GM18508 (cell line): ENCODE measurements at regions not wholly inside any gene's neighbourhood (a gene's known extent, or its start where the extent isn't known, plus 50 kb on each side); places are given as distances from the start of the nearest gene placed in this dataset.

Experiments used
- ATAC-seq: cut with Tn5 transposase; IDR thresholded peaks from one replicate; pipeline ENCODE4 v1.9.1; 2021; ENCODE audit warnings: moderate number of reproducible peaks; ENCODE audit not compliant: insufficient read depth, unreplicated experiment

DNA sequence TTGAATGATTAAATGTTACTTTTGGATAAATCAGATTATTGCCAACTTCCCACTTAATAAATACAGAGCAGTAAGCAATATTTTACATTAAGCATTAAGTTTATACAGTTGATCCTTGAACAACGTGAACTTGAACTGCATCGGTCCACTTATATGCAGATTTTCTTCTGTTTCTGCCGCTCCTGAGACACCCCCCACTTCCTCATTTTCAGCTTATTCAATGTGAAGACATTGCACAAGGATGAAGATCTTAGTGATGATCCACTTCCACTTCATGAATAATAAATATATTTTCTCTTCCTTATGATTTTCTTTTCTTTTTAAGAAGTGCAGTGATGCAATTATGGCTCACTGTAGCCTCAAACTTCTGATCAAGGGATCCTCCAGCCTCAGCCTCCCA, 167.2 kb downstream of the LINC00237 start:
- ATAC-seq = no peak

DNA sequence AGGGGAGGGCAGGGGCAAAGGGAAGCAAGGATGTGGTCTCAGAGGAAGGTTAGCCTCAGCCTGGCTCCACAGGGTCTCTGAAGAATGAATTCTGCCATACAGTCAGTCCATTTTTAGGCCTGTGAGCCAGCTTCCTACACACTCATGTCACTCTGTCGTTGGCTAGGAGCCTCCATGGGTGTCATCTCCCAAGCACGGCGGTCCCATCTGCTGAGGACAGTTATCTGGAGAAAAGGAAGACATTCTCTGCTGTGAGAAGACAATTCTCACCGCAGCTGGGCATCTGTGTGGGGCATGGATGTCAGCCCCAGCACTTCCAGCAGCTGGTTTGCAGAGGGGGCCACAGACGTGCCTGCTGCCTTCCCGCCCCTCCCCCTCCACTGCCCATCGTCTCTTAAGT, 167.6 kb downstream of the LINC00237 start:
- no peak for ATAC-seq

DNA sequence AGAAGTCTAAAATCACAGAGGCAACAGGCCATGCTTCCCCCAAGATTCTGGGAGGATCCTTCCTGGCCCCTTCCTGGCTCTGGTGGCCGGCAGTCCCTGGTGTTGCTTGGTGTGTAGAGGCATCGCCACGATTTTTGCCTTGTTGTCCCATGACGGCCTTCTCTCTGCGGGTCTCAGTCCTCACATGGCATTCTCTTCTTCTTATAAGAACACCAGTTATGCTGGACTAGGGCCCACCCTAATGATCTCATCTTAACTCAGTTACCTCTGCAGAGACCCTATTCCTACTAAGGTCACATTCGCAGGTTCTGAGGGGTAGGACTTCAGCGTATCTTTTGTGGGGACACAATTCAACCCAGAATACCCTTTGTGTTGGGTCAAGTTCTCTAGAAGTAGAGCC, 168.0 kb downstream of the LINC00237 start:
- no peak for ATAC-seq

DNA sequence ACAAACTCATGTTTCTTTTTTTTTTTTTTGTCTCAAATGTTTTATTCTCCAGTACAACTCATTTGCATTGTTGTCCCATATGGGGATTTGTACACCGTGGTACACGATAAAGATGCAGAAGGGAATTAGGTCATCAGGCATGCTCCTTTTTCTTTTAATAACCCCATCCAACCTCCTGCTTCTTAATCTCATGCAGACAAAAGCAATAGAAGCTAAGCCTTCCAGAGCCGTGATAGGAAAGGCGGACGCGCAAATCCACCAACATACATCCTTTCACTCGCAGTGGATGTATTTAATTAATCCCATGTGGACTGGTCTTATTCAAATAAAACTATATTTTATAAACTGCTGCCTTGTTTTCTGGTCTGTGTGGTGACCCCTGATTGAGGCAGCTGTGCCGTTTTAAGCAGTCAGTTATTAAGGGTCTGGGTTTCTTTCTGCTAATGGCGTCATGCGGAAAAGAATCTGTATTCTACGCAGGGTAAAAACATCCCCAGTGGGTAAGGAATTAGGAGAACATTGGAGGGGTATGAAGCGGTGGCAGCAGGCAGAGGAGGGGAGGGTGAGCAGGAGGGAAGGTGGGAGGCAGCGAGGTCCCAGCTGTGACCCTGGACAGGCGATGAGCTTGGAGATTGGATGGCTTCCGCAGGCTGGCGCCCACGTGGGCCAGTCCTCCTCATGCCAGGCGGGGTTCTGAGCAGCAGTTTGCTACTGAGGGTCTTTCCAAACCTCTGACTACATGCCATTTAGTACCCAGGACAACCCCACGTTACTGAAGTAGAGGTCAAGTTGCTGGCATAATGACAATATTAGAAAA, 172.8 kb downstream of the LINC00237 start:
- no peak for ATAC-seq

DNA sequence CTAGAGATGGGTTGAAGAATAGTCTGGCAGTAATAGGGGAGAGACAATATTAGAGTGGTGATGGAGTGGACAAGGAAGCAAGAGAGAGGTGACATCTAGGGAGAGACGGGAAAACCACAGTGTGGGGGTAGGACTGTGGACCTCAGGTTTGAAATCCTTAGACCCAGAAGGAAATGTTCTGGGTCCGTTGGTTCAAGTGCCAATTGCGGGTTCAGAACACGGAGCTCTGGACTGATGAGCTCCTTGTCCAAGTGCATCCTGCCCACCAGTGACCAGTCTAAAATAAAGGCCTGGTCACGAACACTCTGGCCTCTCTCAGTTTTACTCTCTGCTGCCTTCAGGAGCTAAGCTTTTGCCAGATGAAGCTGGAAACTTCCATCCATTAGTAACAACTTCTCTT, 174.0 kb downstream of the LINC00237 start:
- no peak for ATAC-seq

DNA sequence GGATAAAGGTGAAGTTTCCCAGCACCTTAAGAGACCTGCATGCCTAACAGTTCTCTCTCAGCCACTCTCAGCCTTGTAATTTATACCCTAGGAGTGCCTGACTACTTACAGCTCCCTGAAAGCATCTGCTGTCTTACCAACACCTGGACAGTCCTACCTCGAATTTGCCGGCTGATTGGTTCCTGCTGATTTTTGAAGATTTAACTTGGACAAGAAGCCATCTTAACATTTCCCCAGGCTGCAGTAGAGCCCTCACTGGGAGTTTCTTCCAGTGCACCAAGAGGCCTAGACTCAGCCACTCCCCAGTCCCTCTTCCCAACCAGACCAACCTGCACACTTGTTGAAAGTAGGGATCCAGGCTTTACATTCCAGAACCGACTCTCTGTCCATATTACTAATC, 174.5 kb downstream of the LINC00237 start:
- ATAC-seq = no peak

DNA sequence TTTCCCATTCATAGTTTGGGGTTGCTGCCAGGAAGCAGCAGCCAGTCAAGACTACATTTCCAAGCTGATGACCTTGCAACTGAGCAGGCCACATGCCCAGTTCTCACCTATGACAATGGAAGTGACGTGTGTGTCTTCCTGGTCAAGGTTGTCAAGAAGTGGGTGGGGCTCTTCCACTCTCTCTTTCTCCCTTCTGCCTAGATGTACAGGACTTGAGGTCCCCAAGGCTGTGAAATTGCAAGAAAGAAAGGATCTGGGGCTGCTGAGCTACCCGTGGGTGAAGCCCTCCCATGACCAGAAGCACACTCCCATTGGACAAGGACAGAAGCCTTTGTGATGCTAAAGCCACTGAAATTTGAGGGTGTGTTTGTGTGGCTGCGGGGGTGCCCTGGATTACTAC, 175.1 kb downstream of the LINC00237 start:
- no peak for ATAC-seq

DNA sequence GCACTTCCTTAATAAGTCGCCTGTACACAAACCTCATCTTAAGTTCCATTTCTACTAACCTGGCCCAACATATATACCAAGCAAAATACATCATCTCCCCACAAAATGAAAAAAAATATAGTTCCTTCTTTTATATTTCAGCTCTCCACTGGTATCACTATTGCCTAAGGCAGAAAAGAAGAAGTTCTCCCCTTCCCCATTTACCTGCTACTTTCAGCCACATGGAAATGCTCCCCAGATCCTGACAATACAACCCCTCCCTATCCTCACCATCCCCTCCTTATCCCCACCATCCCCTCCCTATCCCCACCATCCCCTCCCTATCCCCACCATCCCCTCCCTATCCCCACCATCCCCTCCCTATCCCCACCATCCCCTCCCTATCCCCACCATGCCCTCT, 175.7 kb downstream of the LINC00237 start:
- ATAC-seq = no peak

DNA sequence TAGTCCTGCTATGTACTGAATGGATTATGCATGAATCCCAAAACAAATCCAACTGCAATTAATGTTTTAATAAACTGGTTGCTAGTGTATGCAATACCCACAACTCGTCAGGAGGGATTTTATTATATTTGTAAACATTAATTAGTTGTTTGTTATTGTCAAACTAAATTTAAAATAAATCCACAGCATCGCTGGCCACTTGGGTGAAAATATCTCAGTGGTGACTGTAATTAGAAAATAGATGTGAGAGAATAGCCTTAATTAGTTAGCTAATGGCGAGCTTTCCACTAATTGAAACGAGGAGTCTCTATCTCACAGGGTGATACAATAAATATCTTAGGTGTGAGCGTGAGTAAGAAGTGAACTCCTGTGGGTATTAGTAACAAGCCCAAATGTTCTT, 176.8 kb downstream of the LINC00237 start:
- ATAC-seq = no peak

DNA sequence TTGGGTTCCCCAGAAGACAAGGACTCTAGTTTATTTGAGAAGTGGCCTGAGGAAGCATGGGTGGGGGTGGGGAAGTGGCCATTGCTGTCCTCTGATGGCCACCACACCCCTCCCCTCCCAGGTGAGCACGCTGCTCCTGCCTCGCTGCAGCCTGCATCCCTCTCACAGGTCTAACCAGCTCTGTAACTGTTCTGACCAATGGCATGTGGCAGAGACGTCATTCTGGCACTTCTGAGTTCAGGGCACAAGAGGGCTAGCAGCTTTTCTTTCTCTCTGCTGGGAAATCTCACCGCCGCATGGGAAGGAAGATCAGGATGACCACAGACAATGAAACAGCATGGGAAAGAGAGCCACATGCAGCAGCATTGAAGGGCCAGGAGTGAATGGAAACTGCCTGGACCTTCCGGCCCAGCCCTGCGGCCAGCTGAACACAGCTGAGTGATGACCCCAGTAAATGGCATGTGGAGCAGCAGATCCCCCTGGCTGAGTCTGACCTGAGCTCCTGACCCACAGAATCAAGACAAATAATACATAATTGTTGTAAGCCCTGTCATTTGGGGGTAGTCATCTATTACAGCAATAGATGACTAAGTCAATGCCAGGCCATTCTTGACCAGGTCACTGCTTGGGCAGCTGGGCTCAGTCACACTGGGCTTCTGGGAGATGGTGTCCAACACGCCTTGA, 179.8 kb downstream of the LINC00237 start:
- ATAC-seq = no peak

DNA sequence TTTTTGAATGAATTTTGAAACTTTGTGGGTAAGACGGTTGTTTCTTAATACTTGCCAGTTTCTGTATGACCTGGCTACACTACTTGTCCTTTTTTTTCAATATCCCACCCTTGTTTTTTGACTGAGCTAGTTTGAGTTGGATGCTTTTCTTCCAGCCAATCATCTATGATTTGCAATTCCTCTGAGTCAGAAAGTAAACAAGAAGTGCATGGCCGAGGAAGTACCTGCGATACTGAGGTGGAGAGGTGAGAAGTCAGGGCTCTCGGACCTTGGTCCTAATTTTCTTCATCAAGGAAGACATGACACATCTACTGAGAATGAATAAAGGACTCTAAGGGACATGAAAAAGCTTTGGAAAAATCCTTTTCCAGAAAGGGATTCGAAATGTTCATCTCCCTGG, 185.7 kb downstream of the LINC00237 start:
- ATAC-seq = no peak

DNA sequence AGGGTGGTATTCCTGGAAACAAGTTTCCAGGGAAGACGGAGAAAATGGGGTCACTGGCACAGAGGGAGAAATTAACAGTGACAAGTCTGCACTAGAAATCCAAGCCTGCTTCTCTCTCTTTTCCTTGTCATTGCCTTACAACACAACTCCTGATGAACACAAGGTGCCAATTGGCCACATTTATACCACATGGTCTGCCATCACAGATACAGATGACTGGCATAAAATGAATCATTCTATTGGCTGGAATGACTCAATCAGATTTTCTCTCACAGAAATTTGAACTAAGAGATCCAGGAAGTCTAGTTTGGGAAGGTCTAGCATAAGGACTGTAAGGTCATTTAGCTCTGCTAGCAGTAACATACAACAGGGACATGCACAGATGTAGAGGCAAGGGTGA, 190.3 kb downstream of the LINC00237 start:
- no peak for ATAC-seq

DNA sequence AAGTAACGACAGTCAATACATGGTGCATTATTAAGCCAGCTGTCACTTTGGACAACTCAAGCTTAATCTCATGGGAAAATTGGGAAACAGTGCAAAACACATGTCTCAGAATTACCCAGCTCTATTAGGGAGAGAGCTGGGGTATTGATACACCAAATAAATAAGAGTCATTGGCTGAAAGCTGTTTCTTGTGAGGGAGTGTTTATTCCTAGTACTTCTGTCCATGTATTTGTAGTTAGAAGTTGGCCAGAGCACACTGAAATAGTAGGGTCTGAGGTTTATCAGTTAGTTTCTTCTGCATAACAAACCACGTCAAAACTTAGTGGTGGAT, 192.0 kb upstream of the RALGAPA2 start:
- ATAC-seq = no peak

DNA sequence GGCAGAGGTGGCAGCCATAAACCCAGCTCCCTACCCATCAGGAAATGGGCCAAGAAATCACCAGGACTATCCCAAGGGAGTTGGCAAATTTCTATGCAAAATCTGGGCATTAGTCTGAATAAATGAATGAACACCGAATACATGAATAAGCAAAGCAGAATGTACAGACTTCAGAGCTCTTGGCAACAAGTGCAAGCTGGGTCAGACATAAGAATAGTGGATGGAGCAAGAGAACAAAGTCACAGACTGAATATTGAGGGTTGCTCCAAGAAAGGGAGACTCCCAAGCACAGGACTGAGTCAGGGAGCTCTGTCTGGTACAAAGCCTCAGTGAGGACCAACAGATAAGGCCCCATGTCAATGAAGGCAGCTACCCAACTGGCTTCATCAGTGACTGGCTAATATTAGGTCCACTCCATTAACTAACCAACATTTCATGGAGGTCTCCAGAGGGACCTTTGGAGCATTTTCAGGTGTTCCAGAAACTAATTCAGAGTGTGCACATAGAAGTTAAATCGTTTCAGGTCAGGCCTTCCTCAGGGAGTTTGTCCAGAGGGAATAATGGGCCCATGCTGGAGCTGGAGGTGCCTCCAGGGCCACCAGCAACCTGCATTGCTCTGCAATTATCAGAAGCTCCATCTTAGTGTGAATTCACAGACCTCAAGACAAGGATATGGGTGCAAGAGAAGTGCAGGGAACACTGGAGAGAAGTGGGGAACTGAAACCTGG, 191.5 kb upstream of the RALGAPA2 start:
- ATAC-seq = no peak

DNA sequence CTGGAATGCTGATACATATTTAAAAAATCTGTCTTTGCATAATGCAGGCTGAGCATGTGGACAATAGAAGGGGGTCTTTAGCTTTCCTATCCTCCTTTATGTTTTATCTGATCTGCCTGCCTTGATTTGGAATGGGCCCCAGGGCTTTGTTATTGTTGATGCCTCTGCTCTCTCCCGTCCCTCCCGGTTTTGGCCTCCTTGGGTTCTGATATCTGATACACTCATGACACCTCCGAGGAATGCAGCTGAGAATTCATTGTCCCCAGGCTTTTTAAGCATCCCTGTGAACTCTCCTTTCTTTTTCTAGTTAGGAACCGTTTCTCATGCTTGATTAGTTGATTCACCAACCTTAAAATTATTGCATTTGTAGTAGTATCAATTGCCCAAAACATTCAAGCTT, 185.5 kb upstream of the RALGAPA2 start:
- no peak for ATAC-seq

DNA sequence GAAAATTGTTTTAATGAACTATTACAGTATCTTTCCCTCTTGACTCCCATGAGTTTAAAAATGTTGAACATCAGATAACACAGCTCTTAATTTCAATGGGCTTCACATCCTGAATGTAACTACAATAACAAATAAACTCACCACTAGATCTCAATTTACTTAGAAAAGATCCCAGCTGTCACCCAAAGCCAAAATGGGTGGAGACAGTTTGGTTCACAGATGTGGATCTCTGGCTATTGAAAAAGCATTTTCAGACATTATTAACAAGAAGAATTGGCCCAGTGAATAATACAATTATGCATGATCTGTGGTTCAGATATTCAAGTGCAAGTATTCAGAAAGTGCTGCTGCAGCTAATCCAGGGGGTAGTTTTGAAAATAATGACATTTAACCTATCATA, 184.7 kb upstream of the RALGAPA2 start:
- no peak for ATAC-seq

DNA sequence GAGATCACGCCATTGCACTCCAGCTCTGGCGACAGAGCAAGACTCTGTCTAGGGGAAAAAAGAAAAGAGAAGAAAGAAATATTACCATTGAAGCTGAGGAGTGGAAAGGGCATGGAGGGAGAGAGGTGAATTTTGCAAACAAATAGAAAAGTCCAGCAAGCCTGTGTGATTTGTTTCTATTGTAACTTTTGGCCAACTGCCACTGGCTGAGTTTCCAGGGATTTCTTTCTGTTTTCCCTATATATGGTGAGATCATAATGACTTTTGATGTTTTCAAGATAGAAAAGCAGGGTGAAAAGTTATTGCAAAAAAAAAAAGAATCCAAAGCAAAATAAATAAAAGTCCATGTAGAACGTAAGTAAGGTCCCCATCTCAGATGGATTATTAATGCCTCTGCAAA, 184.2 kb upstream of the RALGAPA2 start:
- ATAC-seq = no peak

DNA sequence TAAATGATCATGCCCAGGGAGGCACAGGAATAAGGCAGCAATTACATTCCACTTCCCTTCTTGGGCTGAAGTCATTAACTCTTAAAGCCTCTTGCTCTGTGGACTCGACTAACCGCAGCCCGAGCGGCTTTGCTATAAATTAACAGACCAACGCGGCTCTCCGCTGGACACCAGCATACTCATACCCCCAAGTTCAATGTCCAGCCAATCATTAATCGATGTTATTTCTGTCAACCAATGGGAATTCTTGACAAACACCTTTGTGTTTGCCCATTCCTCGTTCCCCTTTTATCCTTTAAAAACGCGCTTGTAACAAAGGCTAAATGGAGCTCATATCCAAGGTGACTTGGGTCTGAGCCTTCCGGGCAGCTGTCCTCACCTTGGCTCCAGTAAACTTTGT, 183.1 kb upstream of the RALGAPA2 start:
- ATAC-seq = no peak

DNA sequence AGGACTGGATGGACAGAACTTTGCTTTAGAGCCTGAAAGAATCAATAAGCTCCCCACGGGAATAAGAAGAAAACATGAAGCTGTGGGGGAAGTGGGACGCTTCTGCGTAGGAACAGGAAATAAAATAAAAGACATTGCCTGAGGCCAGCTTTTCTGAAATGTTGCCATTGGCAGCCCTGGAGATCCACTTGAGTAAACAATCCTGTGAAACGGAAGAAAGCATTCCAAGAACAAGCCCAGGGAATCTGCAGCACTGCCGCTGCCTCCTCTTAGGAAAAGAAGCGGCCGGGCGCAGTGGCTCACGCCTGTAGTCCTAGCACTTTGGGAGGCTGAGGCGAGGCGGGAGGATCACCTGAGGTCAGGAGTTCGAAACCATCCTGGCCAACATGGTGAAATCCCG, 182.3 kb upstream of the RALGAPA2 start:
- ATAC-seq = no peak

DNA sequence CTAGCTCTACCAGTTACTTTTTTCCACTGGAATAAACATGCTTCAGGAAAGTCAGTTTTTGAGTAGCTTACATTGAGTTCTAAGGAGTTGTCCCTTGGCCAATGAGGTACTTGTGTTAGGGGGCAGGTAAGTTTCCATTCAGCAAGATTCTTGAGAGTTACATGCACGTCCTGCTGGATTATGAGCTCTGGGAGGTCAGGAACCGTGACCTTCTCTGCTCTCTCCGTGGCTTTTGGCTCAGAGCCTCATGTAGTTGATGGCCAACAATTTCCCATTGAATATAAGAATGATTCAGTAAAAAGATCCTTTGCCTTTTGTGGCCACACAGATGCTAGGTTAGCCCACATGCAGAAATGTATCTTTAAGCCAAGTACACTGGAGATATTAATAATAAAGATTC, 181.8 kb upstream of the RALGAPA2 start:
- no peak for ATAC-seq

DNA sequence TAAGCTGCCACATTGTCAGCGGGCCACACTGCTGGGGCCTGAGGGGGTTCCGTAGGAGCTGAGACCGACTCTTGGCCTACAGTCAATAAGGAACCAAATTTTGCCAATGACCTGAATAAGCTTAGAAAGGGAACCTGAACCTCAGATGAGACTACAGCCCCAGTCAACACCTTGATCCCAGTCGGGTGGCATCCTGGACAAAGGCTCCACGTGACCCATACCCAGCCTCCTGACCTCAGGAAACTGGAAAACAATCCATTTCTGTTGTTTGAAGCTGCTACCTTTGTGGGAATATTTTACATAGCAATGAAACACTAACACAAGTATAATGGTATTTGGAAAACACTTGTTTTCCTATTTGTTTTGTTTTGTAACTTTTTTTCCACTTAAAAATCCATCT, 179.9 kb upstream of the RALGAPA2 start:
- no peak for ATAC-seq

DNA sequence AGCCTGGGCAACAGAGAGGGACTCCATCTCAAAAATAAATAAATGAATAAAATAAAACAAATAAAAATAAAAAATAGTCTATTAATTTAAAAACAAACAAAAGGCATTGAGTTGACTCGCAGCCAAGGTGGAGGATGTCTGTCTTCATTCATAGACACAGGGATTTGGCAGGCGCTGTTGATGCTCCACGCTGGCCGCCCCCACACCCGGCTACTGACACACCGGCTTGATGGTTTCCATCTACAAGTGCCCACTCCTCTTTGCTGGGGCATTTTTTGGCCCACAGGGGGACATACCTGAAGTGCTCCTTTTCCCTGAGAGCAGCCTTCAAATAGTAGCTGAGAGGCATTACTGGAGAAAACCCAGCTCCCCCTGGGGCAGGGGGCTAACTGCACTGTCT, 178.3 kb upstream of the RALGAPA2 start:
- no peak for ATAC-seq
